ENCODE measurements at regions not wholly inside any gene's neighbourhood (a gene's known extent, or its start where the extent isn't known, plus 50 kb on each side); places are given as distances from the start of the nearest gene placed in this dataset.

DNA sequence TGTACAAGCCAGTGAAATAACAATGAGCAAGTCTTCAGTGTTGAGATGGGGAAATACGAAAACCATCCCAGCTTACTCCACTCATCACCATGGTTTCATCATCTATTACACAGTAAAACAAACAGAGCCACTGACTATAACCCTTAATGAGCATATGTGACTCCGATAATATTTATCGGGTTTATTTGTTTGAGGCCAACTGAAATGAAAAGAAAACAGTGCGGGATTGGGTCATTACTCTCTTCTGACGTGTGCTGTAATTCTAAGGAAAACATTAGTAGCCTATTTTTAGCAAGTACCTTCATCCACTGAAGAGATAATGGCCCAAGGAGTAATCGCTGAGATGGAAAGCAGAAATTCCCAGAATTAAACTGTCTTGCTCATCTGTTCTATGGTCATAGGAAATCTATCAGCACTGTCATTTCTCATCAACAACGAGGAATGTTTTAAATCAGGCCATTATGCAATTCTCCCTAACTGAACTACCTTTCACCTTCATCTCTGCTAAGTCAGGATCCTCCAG is 716.5 kb downstream of the INHBA start:
- TF ChIP-seq TAF1 (IDR thresholded peaks at IDR 0.05; ENCODE audit: borderline replicate concordance, low read depth, low read length) (no peak), MEF2A (IDR thresholded peaks at IDR 0.05; ENCODE audit: borderline replicate concordance, low read depth) (no peak), RCOR1 (IDR thresholded peaks at IDR 0.05; ENCODE audit: low read length) (no peak), NFIC (IDR thresholded peaks at IDR 0.05; ENCODE audit: borderline replicate concordance) (no peak), EP300 (IDR thresholded peaks at IDR 0.05; ENCODE audit: borderline replicate concordance in 1 of 2, low read depth in 1 of 2, low read length in 1 of 2) (no peak), EZH2phosphoT487 (IDR thresholded peaks at IDR 0.05; ENCODE audit: borderline replicate concordance, low read depth) (no peak), NRF1 (IDR thresholded peaks at IDR 0.05; ENCODE audit: low read depth, low read length) (no peak), GABPA (IDR thresholded peaks at IDR 0.05; ENCODE audit: low read depth) (no peak), POLR2AphosphoS5 (IDR thresholded peaks at IDR 0.05; ENCODE audit: low read depth, low read length) (no peak), SIN3A (IDR thresholded peaks at IDR 0.05; ENCODE audit: borderline replicate concordance, low read depth, low read length) (no peak)
- TF ChIP-seq, protein P1, sequence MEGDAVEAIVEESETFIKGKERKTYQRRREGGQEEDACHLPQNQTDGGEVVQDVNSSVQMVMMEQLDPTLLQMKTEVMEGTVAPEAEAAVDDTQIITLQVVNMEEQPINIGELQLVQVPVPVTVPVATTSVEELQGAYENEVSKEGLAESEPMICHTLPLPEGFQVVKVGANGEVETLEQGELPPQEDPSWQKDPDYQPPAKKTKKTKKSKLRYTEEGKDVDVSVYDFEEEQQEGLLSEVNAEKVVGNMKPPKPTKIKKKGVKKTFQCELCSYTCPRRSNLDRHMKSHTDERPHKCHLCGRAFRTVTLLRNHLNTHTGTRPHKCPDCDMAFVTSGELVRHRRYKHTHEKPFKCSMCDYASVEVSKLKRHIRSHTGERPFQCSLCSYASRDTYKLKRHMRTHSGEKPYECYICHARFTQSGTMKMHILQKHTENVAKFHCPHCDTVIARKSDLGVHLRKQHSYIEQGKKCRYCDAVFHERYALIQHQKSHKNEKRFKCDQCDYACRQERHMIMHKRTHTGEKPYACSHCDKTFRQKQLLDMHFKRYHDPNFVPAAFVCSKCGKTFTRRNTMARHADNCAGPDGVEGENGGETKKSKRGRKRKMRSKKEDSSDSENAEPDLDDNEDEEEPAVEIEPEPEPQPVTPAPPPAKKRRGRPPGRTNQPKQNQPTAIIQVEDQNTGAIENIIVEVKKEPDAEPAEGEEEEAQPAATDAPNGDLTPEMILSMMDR (IDR thresholded peaks at IDR 0.05), result no peak
- TF ChIP-seq, protein P2, sequence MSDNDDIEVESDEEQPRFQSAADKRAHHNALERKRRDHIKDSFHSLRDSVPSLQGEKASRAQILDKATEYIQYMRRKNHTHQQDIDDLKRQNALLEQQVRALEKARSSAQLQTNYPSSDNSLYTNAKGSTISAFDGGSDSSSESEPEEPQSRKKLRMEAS (IDR thresholded peaks at IDR 0.05; ENCODE audit: low read depth), result no peak
- TF ChIP-seq, protein P3, sequence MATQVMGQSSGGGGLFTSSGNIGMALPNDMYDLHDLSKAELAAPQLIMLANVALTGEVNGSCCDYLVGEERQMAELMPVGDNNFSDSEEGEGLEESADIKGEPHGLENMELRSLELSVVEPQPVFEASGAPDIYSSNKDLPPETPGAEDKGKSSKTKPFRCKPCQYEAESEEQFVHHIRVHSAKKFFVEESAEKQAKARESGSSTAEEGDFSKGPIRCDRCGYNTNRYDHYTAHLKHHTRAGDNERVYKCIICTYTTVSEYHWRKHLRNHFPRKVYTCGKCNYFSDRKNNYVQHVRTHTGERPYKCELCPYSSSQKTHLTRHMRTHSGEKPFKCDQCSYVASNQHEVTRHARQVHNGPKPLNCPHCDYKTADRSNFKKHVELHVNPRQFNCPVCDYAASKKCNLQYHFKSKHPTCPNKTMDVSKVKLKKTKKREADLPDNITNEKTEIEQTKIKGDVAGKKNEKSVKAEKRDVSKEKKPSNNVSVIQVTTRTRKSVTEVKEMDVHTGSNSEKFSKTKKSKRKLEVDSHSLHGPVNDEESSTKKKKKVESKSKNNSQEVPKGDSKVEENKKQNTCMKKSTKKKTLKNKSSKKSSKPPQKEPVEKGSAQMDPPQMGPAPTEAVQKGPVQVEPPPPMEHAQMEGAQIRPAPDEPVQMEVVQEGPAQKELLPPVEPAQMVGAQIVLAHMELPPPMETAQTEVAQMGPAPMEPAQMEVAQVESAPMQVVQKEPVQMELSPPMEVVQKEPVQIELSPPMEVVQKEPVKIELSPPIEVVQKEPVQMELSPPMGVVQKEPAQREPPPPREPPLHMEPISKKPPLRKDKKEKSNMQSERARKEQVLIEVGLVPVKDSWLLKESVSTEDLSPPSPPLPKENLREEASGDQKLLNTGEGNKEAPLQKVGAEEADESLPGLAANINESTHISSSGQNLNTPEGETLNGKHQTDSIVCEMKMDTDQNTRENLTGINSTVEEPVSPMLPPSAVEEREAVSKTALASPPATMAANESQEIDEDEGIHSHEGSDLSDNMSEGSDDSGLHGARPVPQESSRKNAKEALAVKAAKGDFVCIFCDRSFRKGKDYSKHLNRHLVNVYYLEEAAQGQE (IDR thresholded peaks at IDR 0.05; ENCODE audit: low read depth, low read length), result no peak

Data from SK-N-SH (cell line).